RPMI7951 (cell line): ENCODE measurements at regions not wholly inside any gene's neighbourhood (a gene's known extent, or its start where the extent isn't known, plus 50 kb on each side); places are given as distances from the start of the nearest gene placed in this dataset.

Source experiments
- DNase-seq: peaks from one replicate; pipeline ENCODE4 v3.0.0-alpha.2; 2012; ENCODE audit warnings: low read depth

- no peak for DNase-seq
Observed at GRCh38 chr7:25885057-25885576, 266.9 kb upstream of the NFE2L3 start.

- DNase-seq, result no peak
Observed at GRCh38 chr7:25886387-25887240, 265.4 kb upstream of the NFE2L3 start.

GRCh38 chr7:25887266-25887665 lies 264.7 kb upstream of the NFE2L3 start:
- DNase-seq, result no peak

GRCh38 chr7:25887795-25888559 lies 264.0 kb upstream of the NFE2L3 start:
- DNase-seq, result no peak

- DNase-seq, result no peak
Observed at GRCh38 chr7:25889765-25890164, 262.2 kb upstream of the NFE2L3 start.

- DNase-seq, result peak; percentile 35
Observed at GRCh38 chr7:25891591-25891990, 260.4 kb upstream of the NFE2L3 start.

GRCh38 chr7:25893436-25893835 lies 258.6 kb upstream of the NFE2L3 start:
- no peak for DNase-seq

GRCh38 chr7:25894002-25894901 lies 257.7 kb upstream of the NFE2L3 start:
- DNase-seq, result peak; percentile 57

- DNase-seq, result peak; percentile 66
Observed at GRCh38 chr7:25894902-25895791, 256.9 kb upstream of the NFE2L3 start.

GRCh38 chr7:25895792-25896171 lies 256.2 kb upstream of the NFE2L3 start:
- no peak for DNase-seq

GRCh38 chr7:25897261-25897782 lies 254.7 kb upstream of the NFE2L3 start:
- DNase-seq, result no peak

GRCh38 chr7:25900245-25900644 lies 251.8 kb upstream of the NFE2L3 start:
- DNase-seq, result no peak

GRCh38 chr7:25900877-25901276 lies 251.1 kb upstream of the NFE2L3 start:
- no peak for DNase-seq

GRCh38 chr7:25901658-25902057 lies 250.3 kb upstream of the NFE2L3 start:
- DNase-seq, result no peak

GRCh38 chr7:25906003-25906402 lies 246.0 kb upstream of the NFE2L3 start:
- DNase-seq, result no peak

GRCh38 chr7:25906760-25907159 lies 245.2 kb upstream of the NFE2L3 start:
- DNase-seq, result no peak

GRCh38 chr7:25907214-25907613 lies 244.8 kb upstream of the NFE2L3 start:
- no peak for DNase-seq

GRCh38 chr7:25907731-25908130 lies 244.3 kb upstream of the NFE2L3 start:
- no peak for DNase-seq

GRCh38 chr7:25908154-25908949 lies 243.6 kb upstream of the NFE2L3 start:
- no peak for DNase-seq
